Stimulated activated CD8-positive, alpha-beta memory T cell treated with anti-CD3 and anti-CD28 coated beads, Interleukin-7, amount 100 ng/mL, for 48 hours (primary cell): ENCODE measurements at regions not wholly inside any gene's neighbourhood (a gene's known extent, or its start where the extent isn't known, plus 50 kb on each side); places are given as distances from the start of the nearest gene placed in this dataset.
"Not testable (repeated sequence)": the region's sequence is repeated elsewhere in the genome, so short reads cannot be mapped to it uniquely, and the experiment has no call there.

ENCODE experiments used
- DNase-seq, 2 donors: peaks; one replicate each; pipeline ENCODE4 v3.0.0-alpha.2; 2020; ENCODE audit warnings: low read depth in 1 of 2; ENCODE audit errors: extremely low read depth in 1 of 2

DNA sequence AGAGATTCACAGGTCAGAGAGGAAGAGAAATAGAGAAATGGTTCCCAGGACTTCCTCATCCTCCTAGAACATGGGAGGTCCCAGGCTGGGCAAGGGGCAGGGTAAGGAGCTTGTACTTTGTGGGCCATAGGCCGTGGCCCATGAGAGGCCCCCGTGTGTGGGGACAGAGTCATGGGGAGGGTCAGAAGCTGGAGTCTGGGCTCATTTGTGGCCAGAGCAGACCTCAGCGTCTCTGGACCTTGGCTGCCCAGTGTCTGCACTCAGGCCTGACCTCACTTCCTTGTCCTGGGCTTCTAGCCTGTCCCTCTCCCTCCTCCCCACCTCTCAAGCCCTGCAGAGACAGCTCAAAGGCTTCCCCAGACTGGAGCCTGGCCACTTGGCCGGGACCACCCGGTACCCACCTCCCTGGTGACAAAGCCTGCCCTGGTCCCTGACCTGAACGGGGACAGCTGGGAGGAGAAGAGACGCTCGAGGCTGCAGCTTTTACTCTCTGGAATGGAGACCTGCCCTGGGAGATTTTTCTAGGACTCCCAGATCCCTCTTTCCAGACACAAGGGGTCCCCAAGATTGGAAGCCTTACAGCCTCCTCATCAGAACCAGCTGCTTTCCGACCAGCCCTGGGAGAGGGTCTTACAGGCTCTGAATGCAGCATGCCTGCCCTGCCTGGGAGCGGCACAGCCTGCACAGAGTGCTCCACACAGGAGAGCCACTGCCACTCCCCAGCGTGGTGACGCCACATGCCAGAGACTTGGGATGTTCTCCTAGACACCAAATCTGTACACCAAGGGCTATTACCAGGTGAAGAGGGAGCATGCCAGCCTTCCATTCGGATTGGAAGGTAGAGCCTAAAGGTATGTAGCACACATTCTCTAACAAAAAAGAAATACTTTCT lies 569.0 kb upstream of the B3GAT1 start:
- no peak for DNase-seq

GRCh38 chr11:134979089-134979457 lies 567.0 kb upstream of the B3GAT1 start:
- DNase-seq: not testable (repeated sequence)

DNA sequence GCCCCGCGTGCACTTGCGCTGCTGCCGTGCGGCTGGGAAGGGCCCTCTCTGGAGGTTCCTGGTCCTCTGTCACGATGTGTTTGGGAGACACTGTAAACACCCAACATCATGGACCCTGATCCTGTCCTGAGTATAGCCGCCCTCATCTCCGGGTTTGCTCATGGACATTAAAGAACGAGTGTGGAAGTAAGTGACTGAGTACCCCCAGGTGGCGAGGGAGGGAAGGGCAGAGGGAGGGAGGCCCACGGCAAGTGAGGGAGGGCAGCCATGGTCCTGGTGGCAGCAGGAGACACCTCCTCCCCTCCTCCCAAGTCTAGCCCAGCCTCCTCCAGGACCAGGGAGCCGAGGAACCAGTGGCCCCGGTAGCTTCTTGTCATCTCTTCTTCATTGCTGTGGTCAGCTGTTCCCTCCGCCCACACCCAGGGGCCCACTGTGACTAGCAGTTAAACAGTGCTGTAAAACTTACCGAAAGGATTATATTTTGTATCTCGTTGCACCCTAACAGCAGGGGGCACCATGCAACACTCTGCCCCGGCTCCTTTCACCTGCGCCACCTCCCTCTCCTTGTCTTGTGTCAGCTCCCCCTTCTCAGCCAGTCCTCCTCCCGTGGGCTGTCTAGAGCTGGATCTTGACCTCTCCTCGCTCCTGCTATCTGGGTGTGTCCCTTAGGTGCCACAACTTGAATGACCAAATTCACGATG lies 566.5 kb upstream of the B3GAT1 start:
- DNase-seq: no peak

GRCh38 chr11:134976551-134976950 lies 564.5 kb upstream of the B3GAT1 start:
- no peak for DNase-seq

- no peak for DNase-seq
These were observed 563.9 kb upstream of the B3GAT1 start for GRCh38 chr11:134975866-134976376.

DNA sequence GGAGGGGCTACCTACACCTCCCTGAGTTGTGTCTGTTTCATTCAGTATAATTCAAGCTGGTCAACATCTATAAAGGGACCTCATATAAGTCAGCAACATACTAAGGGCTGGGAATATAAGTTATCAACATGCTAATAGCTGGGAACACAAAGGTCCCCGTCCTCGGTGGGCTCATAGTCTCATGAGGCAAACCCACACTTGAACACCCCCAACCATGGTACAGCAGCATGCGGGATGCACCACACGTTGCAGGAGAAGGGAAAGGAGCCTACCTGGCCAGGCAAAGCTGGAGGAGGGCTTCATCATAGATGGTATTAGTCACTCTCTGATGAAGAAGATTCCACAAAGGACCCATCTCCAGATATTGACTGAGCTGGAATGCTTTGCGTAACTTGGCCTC lies 561.8 kb upstream of the B3GAT1 start:
- DNase-seq: no peak

DNA sequence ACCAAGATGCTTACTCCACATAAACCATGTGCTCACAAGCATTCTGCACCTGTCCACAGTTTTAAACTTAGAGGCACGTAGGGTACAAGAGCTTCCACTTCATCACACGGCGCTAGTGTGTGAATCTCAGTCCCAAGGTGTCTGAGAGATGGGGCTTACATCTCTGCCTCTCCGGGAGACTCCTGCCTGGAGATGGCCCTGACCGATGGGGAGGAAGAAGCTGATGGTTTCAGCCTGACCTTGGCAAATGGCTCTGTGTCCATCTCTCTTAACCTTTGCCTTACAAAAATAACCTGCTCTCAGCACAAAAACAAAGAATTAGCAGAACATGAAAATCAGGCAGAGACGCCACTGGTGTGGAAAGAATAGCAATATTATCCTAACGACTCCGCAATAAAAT lies 559.3 kb upstream of the B3GAT1 start:
- no peak for DNase-seq

DNA sequence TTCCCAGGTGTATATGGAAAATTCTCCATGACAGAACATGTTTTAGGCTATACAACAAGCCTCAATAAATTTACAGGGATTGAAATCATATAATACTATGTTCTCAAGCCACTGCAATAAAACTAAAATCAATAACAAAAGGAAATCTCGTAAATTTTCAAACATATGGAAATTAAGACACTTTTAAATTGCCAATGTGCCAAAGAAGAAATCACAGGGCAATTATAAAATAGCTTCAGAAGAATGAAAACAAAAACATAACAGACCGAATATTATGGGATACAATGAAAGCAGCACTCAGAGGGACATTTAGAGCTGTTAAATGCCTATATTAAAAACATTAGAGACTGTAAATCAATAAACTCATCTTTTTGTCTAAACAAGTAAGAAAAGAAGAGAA lies 555.7 kb upstream of the B3GAT1 start:
- DNase-seq: no peak

- DNase-seq: not testable (repeated sequence)
These were observed 549.3 kb upstream of the B3GAT1 start for GRCh38 chr11:134961386-134961785.

GRCh38 chr11:134958870-134959269 lies 546.8 kb upstream of the B3GAT1 start:
- no peak for DNase-seq

DNA sequence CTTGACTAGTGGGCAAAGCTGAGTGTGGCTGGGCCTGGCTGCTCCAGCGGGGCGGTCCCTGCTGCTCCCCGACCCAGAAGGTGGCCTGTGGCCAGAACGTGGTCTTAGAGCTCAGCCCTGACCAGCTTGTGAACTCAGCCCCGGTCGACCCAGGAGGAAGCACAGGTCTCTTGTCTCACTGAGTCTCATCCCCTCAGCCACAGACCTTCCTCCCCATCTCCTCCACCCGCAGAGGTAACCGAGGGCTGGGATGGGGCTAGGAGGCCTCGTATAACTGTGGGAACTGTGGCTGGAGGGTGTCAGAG lies 546.2 kb upstream of the B3GAT1 start:
- no peak for DNase-seq

- no peak for DNase-seq
These were observed 545.7 kb upstream of the B3GAT1 start for GRCh38 chr11:134957540-134958335.

DNA sequence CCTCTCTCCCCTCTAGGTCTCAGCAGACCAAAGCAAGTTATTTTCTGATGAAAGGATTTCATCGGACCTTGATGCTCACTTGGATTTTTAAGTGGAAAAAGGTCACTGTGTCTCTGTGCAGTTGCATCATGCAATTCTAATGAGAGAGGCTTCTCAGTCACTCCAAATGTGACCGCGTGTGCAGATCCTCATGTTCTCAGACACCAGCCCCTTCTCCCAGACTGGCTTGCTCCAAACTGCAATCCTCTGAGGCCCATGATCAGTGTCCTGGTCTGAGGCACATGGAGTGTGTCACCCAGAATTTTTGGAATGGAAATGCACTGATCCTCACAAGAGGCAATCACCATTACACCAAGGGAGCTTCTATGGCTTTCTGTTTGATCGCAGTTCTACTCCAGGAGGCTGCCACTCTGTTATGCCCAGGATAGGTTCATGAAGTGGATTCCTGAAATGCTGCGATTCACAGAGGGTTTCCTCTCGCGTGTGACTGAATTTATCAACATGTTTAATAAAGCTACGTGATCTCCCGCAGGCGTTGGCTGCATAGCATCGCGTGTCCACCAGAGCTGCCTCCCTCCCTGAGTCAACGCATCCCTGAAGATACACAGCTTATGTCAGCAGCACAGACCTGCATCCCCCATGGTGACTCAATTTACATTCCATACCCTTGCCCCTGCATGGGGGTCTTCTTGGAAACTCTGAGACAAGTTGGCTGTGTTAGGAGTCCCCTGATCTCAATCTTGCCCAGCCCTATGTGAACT lies 544.6 kb upstream of the B3GAT1 start:
- no peak for DNase-seq

DNA sequence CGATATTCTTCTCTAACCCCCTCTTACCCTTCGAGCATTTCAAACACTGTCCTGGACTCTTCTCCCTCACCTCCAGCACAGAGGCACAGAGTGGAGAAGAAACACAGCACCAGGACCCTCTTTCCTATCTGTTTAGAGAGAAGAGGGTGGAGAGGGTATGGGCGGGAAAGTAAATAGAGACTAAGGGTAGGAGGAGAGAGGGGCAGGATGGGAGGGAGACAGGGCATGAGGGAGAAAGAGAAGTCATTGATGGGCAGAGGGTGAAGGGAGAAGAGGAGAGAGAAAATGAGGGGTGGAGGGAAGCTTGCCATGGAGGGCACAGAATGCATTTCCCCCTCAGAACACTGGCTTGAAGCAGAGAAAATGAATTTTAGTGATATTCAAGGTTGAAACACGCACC lies 543.9 kb upstream of the B3GAT1 start:
- DNase-seq: not testable (repeated sequence)

DNA sequence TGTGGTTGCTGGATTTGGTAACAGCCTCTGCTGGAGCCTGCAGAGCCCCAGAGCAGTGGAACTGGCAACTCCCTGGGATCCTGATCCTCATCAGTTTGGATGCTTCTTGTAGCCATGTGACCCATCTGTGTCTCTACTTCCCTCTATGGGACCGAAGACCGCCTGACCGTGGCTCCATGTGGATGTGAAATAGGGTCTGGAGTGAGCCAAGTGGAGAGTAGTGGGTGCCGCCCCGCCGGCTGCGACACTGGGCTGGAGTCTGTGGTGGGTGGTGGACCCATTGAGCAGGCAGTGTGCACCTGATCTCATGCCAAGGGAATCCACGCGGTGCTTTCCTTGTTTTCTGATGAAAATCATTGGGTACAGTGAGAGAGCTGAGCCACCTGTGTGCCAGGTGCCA lies 543.2 kb upstream of the B3GAT1 start:
- no peak for DNase-seq

GRCh38 chr11:134954456-134954855 lies 542.4 kb upstream of the B3GAT1 start:
- not testable (repeated sequence) for DNase-seq

GRCh38 chr11:134953417-134953970 lies 541.5 kb upstream of the B3GAT1 start:
- DNase-seq: not testable (repeated sequence)

- no peak for DNase-seq
These were observed 539.3 kb upstream of the B3GAT1 start for GRCh38 chr11:134951305-134951700.

GRCh38 chr11:134950692-134951304 lies 538.8 kb upstream of the B3GAT1 start:
- no peak for DNase-seq
